NCI-H524 (cell line): ENCODE measurements at regions not wholly inside any gene's neighbourhood (a gene's known extent, or its start where the extent isn't known, plus 50 kb on each side); places are given as distances from the start of the nearest gene placed in this dataset.
"Not testable (repeated sequence)": the region's sequence is repeated elsewhere in the genome, so short reads cannot be mapped to it uniquely, and the experiment has no call there.

Experiments used
- DNase-seq, 2 experiments: peaks; one replicate each; lab custom pipeline; 2025; lab: John Stamatoyannopoulos, UW

GRCh38 chr19:28318469-28319179 lies 894.3 kb downstream of the UQCRFS1 start:
- no peak for DNase-seq

DNA sequence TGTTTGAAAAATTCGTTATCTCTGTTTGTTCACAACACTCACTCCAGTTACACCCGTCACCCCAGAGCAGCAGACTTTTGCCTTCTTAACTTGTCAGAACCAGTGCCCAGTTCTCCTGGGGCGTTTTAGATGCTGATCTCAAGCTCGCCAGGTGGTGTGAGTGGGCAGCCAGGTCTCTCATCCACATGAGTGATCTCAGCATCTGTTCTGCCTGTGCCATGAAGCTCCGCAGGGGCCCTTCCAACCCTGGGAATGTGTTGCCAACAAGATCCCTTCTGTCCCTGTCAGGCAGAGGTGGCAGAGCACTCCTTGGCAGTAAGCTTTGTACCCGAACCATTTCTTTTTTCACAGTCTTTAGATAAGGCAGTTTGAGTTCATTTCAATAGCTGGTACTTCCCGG lies 896.5 kb downstream of the UQCRFS1 start:
- DNase-seq: no peak

DNA sequence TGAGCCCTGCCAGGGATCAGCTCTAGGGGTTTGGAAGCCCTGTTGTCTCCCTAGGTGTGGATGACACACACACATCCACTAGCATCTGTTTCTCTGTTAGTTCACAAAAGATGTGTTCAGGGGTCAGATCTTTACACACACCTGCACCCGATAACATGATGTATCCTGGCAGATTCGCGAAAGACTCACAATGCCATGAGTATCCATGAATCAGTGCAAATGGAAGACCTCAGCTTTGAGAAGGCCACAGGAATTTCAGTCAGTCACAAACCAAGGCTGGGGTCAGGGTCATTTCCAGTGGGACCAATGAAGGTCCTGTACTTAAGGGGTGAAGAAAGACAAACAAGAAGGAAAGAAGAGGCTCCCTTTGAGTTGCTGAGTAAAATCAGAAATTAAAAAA lies 898.2 kb downstream of the UQCRFS1 start:
- DNase-seq: no peak

- DNase-seq: no peak
These were observed 898.7 kb downstream of the UQCRFS1 start for GRCh38 chr19:28314287-28314686.

DNA sequence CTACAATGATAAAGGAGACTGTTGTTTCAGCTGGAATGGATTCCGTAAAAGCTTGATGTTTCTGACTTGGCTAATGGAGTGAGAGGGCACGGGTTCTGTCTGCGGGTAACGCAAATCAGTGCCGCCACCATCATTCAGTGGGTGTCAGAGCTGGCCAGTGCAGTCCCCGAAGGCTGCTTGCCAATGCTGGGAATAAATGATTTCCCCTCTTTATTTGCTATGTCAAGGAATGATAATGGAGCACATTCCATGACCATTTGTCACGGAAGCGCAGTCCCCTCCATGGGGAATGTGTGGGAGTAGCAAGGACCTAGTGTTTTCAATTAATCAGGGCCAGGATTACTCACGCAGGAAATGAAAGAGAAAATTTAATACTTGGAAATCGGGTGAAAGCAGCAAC lies 899.3 kb downstream of the UQCRFS1 start:
- DNase-seq: no peak

GRCh38 chr19:28312269-28312668 lies 900.7 kb downstream of the UQCRFS1 start:
- no peak for DNase-seq

GRCh38 chr19:28310829-28311228 lies 902.1 kb downstream of the UQCRFS1 start:
- DNase-seq: not testable (repeated sequence)

GRCh38 chr19:28309070-28309469 lies 903.9 kb downstream of the UQCRFS1 start:
- DNase-seq: no peak

DNA sequence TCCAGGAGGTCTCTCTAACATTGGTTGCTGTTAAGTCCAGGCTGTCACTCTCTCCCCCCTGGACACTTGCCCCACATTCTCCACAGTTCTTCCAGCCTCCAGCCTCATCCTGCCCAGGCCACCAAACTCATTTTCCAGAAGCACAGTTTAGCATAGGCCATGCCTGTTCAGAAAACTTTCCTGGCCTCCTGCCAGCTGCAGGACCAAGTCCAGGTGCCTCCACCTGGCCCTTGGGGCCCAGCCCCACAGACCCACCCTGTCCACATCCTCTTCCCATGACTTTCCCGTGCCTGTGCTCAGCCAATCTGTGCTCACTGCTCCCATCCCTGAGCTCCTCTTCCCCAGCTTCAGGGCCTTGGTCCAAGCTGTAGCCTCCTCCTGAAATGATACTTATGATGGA lies 905.0 kb downstream of the UQCRFS1 start:
- no peak for DNase-seq

GRCh38 chr19:28307487-28307886 lies 905.5 kb downstream of the UQCRFS1 start:
- DNase-seq: no peak

- DNase-seq: no peak
These were observed 907.4 kb downstream of the UQCRFS1 start for GRCh38 chr19:28305513-28305912.

GRCh38 chr19:28303502-28303901 lies 909.4 kb downstream of the UQCRFS1 start:
- no peak for DNase-seq

DNA sequence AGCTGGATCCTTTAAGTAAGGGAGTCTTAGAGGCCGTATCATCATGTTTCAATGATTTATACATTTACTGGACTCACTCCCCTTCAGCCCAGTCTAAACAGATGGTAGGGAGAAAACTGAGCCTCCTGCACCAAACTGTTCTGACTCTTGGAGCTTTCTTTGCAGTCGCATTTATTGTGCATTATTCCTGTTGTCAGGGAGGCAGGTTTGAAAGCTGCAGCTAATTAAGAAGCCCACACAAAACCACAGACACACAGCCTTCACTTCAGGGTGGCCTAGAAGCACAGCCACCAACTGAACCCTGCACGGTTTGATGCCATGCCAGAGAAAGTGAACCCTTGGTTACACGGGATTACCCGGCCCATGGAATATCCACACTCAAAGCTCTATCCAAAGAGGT lies 911.0 kb downstream of the UQCRFS1 start:
- DNase-seq: no peak

DNA sequence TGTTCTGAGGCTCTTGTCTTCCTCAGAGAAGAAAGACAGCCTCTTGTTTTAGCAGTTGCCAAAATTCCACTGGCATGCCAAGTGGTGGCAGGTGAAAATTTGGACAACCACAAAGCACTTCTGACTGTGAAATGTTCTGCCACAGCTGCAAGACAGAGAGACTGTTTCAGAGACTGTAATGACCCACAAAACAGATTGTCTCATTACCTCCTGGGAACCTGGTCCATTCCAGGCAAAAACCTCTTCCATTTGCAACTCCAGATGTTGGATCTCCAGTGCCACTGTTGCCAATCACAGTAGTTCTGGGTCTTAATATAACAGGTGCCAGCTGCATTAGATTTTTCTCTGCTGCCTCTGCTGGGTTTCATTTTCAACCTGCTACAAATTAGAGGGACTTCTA lies 911.5 kb downstream of the UQCRFS1 start:
- no peak for DNase-seq

- DNase-seq: no peak
These were observed 913.3 kb downstream of the UQCRFS1 start for GRCh38 chr19:28299649-28300048.

- no peak for DNase-seq
These were observed 915.3 kb downstream of the UQCRFS1 start for GRCh38 chr19:28297586-28298157.

- no peak for DNase-seq
These were observed 915.9 kb downstream of the UQCRFS1 start for GRCh38 chr19:28297036-28297435.

DNA sequence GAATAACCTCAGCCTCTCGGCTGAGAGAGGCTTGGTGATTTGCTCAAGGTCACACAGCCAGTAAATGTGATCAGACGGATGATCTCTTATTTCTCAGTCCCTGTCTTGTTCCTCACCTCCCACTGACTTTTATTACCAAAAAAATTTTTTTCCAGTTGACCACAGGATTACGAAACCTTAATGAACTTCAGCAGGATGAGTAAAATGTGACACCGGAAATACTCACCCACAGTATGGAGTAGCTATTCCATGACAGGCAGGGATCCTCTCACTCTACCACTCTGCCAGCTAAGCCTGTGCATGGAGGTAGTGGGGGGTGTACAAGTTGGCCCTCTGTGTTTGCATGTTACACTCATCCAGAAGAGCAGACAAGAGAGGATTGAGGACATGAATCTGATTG lies 916.4 kb downstream of the UQCRFS1 start:
- DNase-seq: no peak

DNA sequence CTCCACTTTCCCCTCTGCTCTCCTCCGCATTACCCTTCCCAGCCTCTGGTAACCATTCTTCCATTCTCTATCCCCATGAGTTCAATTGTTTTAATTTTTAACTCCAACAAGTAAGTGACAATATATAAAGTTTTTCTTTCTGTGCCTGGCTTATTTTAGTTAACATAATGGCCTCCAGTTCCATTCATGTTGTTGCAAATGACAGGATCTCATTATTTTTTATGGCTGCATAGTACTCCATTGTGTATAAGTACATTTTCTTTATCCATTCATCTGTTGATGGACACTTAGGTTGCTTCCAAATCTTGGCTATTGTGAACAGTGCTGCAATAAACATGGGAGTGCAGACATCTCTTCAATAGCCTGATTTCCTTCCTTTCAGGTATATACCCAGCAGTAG lies 918.0 kb downstream of the UQCRFS1 start:
- not testable (repeated sequence) for DNase-seq

DNA sequence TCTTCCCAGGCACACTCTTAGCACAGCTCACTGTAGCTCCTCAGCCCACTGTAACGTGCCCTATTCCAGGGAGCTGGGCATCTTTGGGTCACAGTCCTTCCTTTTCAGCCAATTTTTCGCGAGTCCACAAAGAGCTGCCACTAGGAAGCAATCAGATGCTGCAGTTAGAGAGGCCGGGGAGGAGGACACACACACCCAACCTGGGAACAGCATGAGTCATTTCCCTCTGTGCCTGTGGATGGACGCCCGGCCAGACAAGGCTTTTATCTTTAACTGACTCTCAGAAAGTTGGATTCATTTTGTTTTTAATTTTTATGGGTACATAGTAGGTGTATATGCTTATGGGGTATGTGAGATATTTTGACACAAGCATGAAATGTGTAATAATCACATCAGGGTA lies 918.6 kb downstream of the UQCRFS1 start:
- DNase-seq: no peak

DNA sequence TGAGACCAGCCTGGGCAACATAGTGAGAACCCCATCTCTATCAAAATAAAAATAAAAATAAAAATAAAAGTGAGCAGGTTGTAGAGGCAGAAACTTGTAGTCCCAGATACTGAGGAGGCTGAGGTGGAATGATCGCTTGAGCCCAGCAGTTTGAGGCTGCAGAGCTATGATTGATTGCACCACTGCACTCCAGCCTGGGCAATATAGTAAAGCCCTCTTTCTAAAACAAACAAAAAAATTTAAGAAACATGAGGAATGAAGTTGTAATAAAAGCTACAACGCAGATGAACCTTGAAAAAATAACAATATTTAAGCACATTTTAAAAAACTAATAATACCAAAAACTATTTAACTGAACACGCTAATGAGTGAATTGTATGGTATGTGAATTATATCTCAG lies 919.3 kb downstream of the UQCRFS1 start:
- DNase-seq: no peak

- DNase-seq: no peak
These were observed 920.0 kb downstream of the UQCRFS1 start for GRCh38 chr19:28292822-28293500.

DNA sequence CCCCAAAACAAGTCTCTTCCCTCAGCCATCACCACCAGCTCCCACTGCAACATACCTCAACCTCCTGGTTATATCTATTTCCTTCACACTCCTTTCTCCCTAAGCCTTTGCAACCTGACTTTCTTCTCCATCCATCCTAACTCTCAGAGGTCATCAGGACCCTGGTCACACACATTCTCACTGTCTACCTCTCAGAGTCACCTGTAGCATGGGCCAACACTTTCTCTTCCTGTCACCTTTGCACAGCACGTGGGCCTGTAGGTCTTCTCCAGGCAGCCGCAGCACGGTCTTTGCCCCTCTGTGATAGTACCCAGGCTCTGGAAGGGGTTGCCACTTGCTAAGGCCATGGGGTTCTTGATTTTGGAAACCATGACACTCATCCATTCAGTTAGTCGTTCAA lies 921.1 kb downstream of the UQCRFS1 start:
- DNase-seq: no peak
